Dendritic cell treated with granulocyte-macrophage colony-stimulating factor and Interleukin-4, amounts not matched to agents 40 ng/mL and 50 ng/mL, for 4 days (primary cell): ENCODE measurements at regions not wholly inside any gene's neighbourhood (a gene's known extent, or its start where the extent isn't known, plus 50 kb on each side); places are given as distances from the start of the nearest gene placed in this dataset.

ENCODE experiments used
- H3K27ac Mint-ChIP-seq: one replicate; pipeline ENCODE4 v1.8.0; 2022; ENCODE audit warnings: mild to moderate bottlenecking, mixed read lengths
- H3K27me3 Mint-ChIP-seq: one replicate; pipeline ENCODE4 v1.8.0; 2022; ENCODE audit warnings: mild to moderate bottlenecking, mixed read lengths
- H3K36me3 Mint-ChIP-seq: one replicate; pipeline ENCODE4 v1.8.0; 2022; ENCODE audit warnings: low read depth, mixed read lengths
- H3K4me1 Mint-ChIP-seq: one replicate; pipeline ENCODE4 v1.8.0; 2022; ENCODE audit warnings: low read depth, mixed read lengths
- H3K4me3 Mint-ChIP-seq: one replicate; pipeline ENCODE4 v1.8.0; 2022; ENCODE audit warnings: mild to moderate bottlenecking, moderate library complexity, mixed read lengths
- H3K9me3 Mint-ChIP-seq: one replicate; pipeline ENCODE4 v1.8.0; 2022; ENCODE audit warnings: mixed read lengths
- intact Hi-C: fragments of 100-400 bp; cut with micrococcal nuclease; formaldehyde crosslinking; loops from one replicate; pipeline ENCODE4 v1.15.0; 2022

DNA sequence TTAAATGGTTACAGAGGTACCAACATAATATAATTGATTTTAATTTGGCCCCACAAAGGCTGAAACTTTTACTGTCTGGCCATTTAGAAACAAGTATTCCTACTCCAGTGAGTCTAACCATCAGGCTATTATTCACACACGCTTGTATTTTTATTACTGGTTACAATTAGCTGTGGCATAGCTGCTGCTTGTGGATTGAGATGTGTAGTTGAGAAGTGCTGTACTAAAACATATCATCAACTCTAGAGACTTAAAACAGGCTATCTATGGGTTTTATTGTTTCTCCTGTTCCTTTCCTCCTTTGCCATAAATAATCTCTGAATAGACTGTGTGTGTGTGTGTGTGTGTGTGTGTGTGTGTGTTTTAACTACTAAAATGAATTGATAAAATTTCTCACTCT, 530.2 kb downstream of the CCDC85A start:
- H3K27me3 Mint-ChIP-seq: no peaks in the 10 kb centered on the region
- no peak overlapping the region for H3K27ac Mint-ChIP-seq
- intact Hi-C loops: no loop called here
- no peaks in the 10 kb centered on the region for H3K36me3 Mint-ChIP-seq
- H3K4me3 Mint-ChIP-seq: no peak overlapping the region
- H3K4me1 Mint-ChIP-seq: no peaks in the 10 kb centered on the region
- H3K9me3 Mint-ChIP-seq: peaks cover 14% of the 10 kb centered on the region

DNA sequence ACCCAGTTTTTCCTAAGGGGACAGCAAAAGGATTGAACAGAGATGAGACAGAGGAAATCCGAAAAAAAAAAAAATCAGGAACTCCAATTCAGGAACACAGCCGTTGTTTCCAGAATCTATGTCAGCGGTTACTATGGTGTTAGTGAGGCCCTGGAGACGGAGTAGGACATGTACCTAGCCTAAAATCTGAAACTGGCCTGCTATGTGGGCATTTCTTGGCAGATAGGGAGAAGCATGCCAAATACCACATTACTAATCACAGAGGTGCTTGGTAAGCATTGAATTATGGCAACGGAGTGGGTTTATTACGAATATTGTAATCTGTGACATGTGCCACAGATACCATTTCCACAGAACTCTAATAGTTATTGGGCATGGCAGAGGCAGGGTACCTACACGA, 530.6 kb downstream of the CCDC85A start:
- intact Hi-C loops: no loop called here
- Mint-ChIP-seq H3K27ac (no peak overlapping the region), H3K36me3 (no peaks in the 10 kb centered on the region), H3K4me1 (no peaks in the 10 kb centered on the region), H3K4me3 (no peak overlapping the region), H3K9me3 (peaks cover 19% of the 10 kb centered on the region), H3K27me3 (no peaks in the 10 kb centered on the region)

DNA sequence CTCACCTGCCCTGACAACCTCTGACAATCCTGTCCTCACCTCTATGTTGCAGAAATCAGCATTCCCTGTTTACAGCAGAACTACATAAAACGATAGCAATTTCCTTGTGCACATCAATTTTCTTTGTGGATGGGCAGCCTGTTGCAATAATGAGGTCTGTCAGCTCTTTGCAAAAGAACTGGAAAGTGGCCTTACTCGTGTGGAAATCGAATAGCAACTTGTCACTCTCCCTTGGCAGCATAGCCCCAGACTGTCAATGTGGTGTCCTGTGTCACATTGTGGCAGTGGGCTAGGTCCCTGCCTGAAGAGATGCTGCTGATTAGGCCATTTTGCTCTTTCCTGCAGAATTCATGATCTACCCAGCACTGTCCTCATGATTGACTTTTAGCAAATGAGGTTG, 531.9 kb downstream of the CCDC85A start:
- H3K27me3 Mint-ChIP-seq: no peaks in the 10 kb centered on the region
- no peaks in the 10 kb centered on the region for H3K36me3 Mint-ChIP-seq
- H3K9me3 Mint-ChIP-seq: peaks cover 27% of the 10 kb centered on the region
- no peaks in the 10 kb centered on the region for H3K4me1 Mint-ChIP-seq
- no peak overlapping the region for H3K4me3 Mint-ChIP-seq
- intact Hi-C loops: no loop called here
- no peak overlapping the region for H3K27ac Mint-ChIP-seq

DNA sequence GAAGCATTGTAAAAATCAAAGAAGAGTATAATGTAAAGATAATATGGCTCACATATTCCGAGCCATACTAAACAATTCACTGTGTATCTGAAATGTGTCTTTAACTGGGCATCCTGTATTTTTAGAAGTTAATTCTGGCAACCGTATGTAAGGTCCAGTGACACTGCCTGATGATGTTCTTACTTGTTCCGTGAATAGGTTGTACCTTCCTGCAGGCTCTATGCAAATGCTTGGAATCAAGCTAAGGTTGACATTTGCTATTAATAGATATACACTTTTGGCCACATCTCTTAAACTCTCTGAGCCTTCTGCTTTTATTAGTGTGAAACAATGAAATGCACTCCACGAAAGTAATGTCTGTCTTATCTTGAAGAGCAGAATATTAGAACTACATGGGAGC, 534.6 kb downstream of the CCDC85A start:
- Mint-ChIP-seq H3K27me3 (no peaks in the 10 kb centered on the region), H3K4me3 (no peak overlapping the region)
- intact Hi-C loops: no loop called here

DNA sequence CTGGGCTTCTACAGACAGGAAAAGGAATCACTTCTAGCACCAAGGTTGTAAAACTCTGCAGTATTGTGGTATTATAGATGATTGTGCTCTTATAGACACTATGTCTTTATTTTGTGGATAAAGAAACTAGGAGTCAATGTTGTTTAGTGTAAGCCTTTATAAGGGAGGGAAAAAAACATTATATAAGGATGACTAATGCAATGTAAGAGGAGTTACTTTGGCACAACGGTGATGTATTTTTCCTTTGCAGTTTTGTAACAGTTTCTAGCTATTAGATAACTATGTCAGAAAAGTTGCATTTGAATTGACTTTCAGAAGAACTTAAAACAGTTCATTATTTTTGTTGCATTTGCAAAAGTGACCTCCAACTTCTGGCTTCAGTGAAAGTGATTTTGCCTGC, 545.4 kb downstream of the CCDC85A start:
- Mint-ChIP-seq H3K4me3 (no peak overlapping the region), H3K36me3 (no peaks in the 10 kb centered on the region), H3K9me3 (peaks cover 8% of the 10 kb centered on the region), H3K27me3 (no peaks in the 10 kb centered on the region), H3K4me1 (no peaks in the 10 kb centered on the region), H3K27ac (no peak overlapping the region)
- intact Hi-C loops: no loop called here

More for the DNA sequence above, 534.6 kb downstream of the CCDC85A start:
- H3K9me3 Mint-ChIP-seq: peaks cover 23% of the 10 kb centered on the region
- H3K36me3 Mint-ChIP-seq: no peaks in the 10 kb centered on the region
- H3K27ac Mint-ChIP-seq: no peak overlapping the region
- H3K4me1 Mint-ChIP-seq: no peaks in the 10 kb centered on the region

DNA sequence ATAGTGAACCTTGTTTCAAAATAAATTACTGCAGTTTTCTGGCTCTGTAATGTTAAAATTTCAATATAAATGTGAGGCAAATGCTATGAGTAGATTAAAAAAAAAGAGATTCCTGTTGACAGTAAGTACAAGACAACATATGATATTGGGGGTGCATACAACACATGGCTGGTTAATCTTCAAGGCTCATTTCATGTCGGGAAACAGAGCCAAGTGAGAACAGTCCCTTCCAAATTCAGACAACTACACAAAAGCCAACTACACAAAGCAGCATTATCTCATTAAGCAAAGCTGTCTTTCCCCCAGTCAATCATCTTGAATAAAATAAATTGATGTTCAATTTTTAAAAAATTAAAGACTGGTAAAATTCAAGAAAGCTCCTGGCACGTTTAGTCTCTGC, 549.2 kb downstream of the CCDC85A start:
- H3K4me3 Mint-ChIP-seq: no peak overlapping the region

DNA sequence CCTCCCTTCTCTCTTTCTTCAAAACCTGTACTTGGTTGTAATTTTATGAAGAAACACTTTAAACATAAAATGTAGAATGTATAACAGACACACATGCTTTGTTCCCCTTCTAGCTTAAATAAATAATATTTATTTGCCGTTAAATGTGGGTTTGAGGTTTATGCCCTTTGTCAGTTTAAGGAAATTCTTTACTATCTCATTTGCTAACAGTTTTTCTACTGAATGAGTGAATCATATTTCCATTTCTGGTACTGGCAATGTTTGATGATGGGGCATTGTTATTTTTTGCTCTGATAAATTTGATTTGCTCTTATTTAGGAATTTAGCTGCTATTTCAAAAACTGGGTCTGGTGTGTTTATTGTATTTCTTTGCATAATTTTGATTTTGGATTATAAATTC, 555.6 kb downstream of the CCDC85A start:
- H3K36me3 Mint-ChIP-seq: no peaks in the 10 kb centered on the region
- no peaks in the 10 kb centered on the region for H3K27me3 Mint-ChIP-seq
- no peak overlapping the region for H3K4me3 Mint-ChIP-seq
- H3K27ac Mint-ChIP-seq: no peak overlapping the region
- peaks cover 17% of the 10 kb centered on the region for H3K9me3 Mint-ChIP-seq
- no peaks in the 10 kb centered on the region for H3K4me1 Mint-ChIP-seq
- intact Hi-C loops: no loop called here

More for the DNA sequence above, 549.2 kb downstream of the CCDC85A start:
- intact Hi-C loops: no loop called here
- peaks cover 17% of the 10 kb centered on the region for H3K9me3 Mint-ChIP-seq
- H3K27me3 Mint-ChIP-seq: no peaks in the 10 kb centered on the region
- H3K36me3 Mint-ChIP-seq: no peaks in the 10 kb centered on the region
- H3K27ac Mint-ChIP-seq: no peak overlapping the region
- H3K4me1 Mint-ChIP-seq: no peaks in the 10 kb centered on the region

DNA sequence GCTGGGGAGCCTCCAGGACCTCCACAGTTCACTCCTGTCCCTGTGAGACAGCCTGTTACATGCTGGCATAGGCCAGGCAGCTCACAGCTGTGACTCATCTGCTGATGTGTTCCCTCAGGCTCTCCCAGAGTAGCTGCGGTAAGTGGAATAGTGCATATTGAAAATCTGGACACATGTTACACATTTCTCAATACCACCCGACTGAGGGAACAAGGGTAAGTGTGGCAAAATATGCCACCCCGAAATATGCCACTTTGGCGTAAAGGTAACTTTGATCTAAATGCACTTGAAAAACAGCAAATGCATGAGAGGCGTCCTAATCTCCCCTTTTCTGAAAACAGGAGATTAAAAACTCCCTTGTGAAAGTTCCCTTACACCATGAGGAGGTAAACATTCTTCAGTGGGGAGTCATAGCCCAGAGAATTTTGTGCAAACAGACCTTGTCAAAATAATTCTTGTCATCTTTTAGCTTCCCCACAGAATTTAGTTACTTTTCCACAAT, 557.9 kb downstream of the CCDC85A start:
- Mint-ChIP-seq H3K9me3 (peaks cover under 1% of the 10 kb centered on the region), H3K4me3 (no peak overlapping the region), H3K36me3 (no peaks in the 10 kb centered on the region), H3K27me3 (no peaks in the 10 kb centered on the region), H3K27ac (no peak overlapping the region), H3K4me1 (no peaks in the 10 kb centered on the region)
- intact Hi-C loops: no loop called here

DNA sequence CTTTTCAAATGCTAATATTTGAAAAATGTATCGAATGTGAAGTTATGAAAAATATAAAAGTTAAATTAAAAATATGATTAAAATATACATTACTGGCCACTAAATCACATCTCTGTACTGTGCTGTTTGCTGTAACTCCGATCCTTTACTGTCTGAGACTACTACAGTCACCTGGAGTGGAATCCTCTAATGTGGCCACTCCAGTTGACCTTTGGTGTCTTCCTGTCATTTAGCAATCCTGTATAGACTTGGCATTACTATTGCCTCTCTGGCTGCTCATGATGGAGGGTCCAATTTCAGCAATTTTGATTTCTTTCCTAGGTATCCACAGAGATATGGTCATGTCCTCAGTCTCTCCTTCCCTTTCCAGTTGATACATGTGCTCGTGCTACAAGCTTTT, 560.0 kb downstream of the CCDC85A start:
- no peak overlapping the region for H3K4me3 Mint-ChIP-seq
- H3K36me3 Mint-ChIP-seq: no peaks in the 10 kb centered on the region
- intact Hi-C loops: no loop called here

DNA sequence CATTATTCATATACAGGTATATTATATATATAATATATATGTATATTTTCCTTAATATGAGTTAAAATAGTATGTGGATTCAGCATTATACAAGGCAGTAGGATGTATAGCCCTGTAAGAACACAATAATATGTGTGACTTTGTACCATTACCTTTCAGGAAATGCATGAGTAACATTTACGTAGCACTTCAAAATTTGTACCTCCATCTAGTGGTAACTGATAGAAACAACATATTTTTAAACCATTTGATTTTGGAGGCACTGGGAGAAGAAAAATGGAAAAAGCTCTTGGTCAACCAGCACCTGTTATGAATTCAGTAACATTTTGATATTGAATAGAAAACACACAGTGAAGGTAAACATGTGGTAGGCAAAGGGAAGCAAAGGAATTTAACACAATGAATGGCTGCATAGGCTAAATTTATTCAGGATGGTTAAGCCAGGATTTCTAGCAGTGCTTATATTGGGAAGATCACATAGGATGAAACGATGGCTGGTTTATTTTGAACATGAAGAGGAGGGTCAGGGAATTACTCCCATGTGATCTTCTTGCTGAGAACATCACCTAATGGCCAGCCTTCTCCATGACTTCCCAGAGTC, 565.5 kb downstream of the CCDC85A start:
- Mint-ChIP-seq H3K36me3 (no peaks in the 10 kb centered on the region), H3K4me1 (no peaks in the 10 kb centered on the region), H3K27me3 (no peaks in the 10 kb centered on the region), H3K4me3 (no peak overlapping the region), H3K9me3 (no peaks in the 10 kb centered on the region), H3K27ac (no peak overlapping the region)
- intact Hi-C loops: no loop called here

More for the DNA sequence above, 560.0 kb downstream of the CCDC85A start:
- Mint-ChIP-seq H3K27ac (no peak overlapping the region), H3K9me3 (no peaks in the 10 kb centered on the region), H3K27me3 (no peaks in the 10 kb centered on the region), H3K4me1 (no peaks in the 10 kb centered on the region)

DNA sequence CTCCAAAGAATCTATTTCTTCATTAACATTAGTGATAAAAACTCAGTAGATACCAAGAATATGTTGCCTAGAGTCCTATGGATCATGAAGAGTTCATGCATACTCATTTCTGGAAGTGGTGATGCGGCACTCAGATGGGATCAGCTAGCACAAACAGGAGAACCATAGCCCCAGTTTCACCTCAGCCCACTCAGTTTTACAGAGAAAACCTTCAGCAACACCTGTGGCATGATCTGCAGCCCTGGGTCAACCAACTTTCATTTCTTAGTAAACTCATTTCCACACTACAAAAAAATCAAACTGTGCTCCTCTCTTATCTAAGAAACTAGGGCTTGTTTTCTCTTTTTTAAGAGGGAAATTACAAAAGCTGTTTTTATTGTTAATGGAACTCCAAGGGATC, 569.4 kb downstream of the CCDC85A start:
- no peaks in the 10 kb centered on the region for H3K4me1 Mint-ChIP-seq
- H3K4me3 Mint-ChIP-seq: no peak overlapping the region
- H3K27ac Mint-ChIP-seq: no peak overlapping the region
- no peaks in the 10 kb centered on the region for H3K36me3 Mint-ChIP-seq
- intact Hi-C loops: no loop called here
- no peaks in the 10 kb centered on the region for H3K27me3 Mint-ChIP-seq
- H3K9me3 Mint-ChIP-seq: no peaks in the 10 kb centered on the region

DNA sequence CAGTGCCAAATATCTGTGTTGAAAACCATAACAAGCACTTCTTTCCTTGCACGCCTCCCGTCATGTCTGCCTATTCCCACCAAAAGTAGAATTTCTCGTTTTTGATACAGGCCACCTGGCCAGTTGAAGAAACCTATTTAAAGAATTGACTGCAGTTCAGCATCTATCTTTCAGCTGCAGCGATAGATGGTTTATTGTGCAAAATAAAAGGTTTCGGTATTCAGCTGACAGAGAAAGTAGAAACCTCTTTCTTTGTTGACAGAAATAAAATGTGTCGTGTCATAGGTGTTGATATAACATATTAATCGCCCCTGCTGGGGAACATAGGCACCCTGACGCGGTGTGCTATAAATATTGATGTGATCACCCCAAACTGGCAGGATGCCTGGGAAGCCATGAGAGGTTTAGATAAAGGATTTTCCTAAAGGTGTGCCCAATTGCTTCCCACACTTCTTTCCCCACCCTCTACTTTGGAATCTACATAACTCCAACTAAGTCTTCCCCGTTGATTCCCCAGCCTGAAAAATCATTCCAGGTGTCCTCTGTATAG, 570.4 kb downstream of the CCDC85A start:
- Mint-ChIP-seq H3K4me3 (no peak overlapping the region), H3K36me3 (no peaks in the 10 kb centered on the region), H3K9me3 (no peaks in the 10 kb centered on the region), H3K4me1 (no peaks in the 10 kb centered on the region), H3K27me3 (no peaks in the 10 kb centered on the region), H3K27ac (no peak overlapping the region)
- intact Hi-C loops: no loop called here

DNA sequence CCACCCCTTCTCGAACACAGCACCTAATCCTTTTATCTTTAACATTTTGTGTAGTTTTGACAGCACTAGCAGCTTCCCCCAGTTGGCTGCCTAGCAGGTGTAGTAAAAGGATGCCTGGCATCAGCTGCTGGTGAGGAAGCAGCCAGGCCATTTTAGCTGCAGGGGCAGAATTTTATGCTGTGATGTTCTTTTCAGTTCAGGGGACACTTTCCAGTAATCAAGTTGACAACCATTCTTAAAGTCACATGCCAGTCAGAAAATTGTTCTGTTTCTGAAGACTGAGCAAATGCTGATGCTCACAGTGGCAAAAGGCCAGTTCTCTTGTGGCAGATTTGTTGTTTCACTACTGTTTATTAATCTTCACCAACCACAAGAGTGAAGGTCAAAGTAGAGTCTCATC, 570.8 kb downstream of the CCDC85A start:
- Mint-ChIP-seq H3K36me3 (no peaks in the 10 kb centered on the region), H3K9me3 (no peaks in the 10 kb centered on the region), H3K4me1 (no peaks in the 10 kb centered on the region), H3K27me3 (no peaks in the 10 kb centered on the region), H3K4me3 (no peak overlapping the region), H3K27ac (no peak overlapping the region)
- intact Hi-C loops: no loop called here

DNA sequence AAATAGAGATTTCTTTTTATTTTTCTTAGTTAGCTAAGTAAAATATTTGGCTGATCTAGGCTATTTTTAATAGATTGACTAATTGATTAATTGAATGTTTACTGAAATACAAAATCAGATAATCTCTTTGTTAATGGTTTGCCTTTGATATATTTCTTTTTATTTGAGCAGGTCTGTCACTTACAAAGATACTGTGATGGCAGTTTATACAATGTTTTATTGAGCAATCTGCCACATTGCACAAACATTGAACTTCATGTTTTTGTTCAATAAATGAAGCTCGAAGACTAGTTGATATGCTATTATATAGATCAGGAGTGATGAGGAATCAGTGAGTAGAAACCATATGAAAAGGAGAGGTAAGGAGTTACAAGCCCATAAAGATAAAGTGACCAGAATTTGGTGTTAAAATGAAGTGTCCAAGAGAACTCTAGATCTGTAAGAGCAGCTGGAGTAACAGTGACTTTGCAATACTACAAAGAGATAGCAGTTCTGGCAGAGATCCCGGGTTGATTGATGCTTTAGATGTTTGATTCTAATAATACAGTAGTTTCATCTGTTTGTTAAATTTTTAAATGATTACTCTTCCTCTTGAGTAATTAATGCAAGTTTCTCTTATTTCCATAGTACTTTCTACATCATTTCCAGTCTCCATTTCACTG, 574.2 kb downstream of the CCDC85A start:
- Mint-ChIP-seq H3K9me3 (peaks cover 9% of the 10 kb centered on the region), H3K27ac (no peak overlapping the region), H3K36me3 (no peaks in the 10 kb centered on the region), H3K4me1 (no peaks in the 10 kb centered on the region), H3K4me3 (no peak overlapping the region), H3K27me3 (no peaks in the 10 kb centered on the region)
- intact Hi-C loops: no loop called here
